ENCODE measurements at regions not wholly inside any gene's neighbourhood (a gene's known extent, or its start where the extent isn't known, plus 50 kb on each side); places are given as distances from the start of the nearest gene placed in this dataset.

GRCh38 chr10:29850371-29850770, 209.0 kb downstream of the JCAD start:
- DNase-seq, result no peak

DNA sequence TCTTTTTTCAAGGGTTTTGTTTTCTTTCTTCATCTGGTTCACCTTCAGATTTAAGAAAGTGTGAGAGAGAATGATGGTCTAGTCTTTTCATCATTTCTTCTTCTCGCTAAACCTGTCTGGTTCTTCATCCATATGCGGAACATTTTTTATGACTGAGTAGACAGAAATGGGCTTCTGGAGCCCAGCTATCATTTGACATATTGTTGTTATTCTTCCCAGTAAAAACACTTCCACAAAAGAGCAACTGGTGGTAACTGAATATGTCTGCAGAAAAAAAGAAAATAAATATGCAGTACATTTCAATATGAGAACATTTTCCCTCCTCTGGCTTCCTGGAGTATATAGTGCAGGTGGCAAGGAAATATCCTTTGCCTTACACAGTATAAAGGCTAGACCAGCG, 209.5 kb downstream of the JCAD start:
- DNase-seq, result no peak

GRCh38 chr10:29849126-29849833, 210.1 kb downstream of the JCAD start:
- DNase-seq, result peak; percentile 57

DNA sequence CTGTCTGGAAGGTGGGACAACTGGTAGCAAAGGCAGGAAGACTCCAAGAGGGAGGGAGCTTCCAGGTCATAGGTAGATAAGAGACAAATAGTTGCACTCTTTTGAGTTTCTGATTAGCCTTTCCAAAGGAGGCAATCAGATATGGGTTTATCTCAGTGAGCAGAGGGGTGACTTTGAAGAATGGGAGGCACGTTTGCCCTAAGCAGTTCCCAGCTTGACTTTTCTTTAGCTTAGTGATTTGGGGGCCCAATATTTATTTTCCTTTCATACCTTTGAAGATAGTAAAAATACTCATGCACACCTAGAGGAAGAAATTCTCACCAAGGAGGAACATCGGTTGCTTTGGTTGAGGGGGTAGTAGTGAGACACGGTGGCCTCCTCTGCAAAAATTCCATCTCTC, 212.1 kb upstream of the SVIL start:
- DNase-seq, result no peak

DNA sequence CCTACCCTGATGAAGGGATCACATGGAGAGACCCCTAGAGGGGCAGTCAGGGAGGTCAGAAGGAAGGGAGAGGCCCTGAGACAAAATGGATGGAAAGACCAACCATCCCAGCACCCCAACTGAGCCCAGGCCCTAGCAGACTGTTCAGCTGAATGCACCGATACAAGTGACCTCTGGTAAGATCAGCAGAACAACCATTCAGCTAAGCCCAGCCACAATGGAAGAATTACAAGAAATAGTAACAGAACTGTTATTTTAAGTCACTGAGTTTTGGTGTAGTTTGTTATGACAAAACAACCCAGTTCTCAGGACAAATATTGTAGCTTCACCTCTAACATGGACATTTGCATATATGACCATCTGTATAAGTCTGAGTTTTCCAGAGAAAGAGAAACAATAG, 210.4 kb upstream of the SVIL start:
- DNase-seq, result no peak

DNA sequence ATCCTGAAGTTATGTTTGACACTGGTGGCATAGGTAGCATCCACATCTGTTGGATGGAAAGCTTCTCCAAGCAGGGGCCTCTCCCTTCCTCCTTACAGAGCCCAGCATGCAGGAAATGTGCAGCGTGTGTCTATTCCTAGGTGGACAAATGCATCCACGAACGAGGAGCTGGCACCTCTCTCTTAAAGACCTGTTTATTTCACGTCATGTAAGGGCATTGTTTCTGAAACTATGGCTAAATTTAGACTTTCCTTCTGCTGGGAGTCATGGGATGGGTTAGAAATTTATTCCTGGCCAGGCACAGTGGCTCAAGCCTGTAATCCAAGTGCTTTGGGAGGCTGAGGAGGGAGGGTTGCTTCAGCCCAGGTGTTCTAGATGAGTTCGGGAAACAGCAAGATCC, 208.4 kb upstream of the SVIL start:
- DNase-seq, result no peak

- no peak for DNase-seq
Observed at GRCh38 chr10:29841724-29842649, 207.2 kb upstream of the SVIL start.

GRCh38 chr10:29840516-29841276, 205.9 kb upstream of the SVIL start:
- no peak for DNase-seq

- DNase-seq, result no peak
Observed at GRCh38 chr10:29839826-29840515, 205.2 kb upstream of the SVIL start.

DNA sequence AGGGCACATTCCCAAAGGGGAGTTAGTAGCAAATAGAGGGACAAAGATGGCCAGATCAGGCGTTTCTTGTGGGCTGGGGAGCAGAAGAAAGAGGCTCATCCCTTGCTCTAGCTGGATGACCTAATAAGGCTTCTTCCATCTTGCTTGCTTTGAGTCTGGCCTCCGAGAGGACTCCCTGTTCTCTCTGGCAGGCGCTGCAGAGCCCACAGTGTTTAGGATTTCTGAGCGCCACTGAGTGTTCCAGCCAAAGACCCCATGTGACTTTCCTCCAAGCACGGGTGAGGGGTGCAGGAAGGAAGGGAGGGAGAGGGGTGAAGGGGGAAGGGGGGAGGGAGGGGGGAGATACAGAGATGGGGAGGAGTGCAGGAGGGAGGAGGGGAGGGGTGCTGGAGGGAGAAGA, 203.8 kb upstream of the SVIL start:
- DNase-seq, result no peak

DNA sequence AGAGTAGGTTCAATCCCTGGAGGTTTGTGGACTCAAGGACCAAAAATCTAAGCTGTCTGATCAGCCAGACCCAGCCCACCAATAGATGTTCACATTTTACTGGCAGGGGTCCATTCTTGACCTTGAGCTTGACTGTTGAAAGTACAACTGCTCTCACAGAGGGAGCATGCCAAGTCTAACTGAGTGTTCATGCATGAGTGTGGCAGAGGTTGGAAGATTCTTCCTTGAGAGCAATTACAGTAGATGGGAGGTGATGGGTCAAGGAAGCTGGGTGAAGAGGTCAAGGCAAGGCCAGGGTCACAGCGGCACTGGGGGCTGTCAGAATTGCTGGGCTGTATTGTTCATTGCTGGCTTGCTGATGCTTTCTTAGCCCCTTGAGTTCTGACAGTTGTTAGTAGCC, 202.8 kb upstream of the SVIL start:
- DNase-seq, result no peak

GRCh38 chr10:29836396-29836795, 201.6 kb upstream of the SVIL start:
- no peak for DNase-seq

DNA sequence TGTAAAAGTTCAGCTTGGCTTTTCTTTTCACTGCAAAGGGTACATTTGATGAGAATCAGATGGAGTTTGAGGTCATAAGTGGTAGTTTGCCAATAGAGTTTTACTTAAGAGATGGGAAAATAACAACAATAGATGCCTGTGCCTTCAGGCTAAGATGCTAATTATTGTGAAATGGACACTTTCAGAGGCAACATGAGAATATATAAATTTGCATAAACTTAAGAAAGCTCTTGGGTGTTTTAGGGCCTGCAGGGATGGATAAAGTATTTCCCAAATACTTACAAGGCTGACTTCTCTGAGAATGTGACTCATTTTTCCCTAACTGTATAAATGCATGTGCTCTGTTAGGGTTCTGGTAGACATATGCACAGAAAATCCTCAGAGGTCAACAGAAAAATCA, 200.3 kb upstream of the SVIL start:
- no peak for DNase-seq

GRCh38 chr10:29830531-29831512, 196.1 kb upstream of the SVIL start:
- no peak for DNase-seq

GRCh38 chr10:29829776-29830175, 195.0 kb upstream of the SVIL start:
- DNase-seq, result no peak

GRCh38 chr10:29828956-29829355, 194.2 kb upstream of the SVIL start:
- DNase-seq, result no peak

DNA sequence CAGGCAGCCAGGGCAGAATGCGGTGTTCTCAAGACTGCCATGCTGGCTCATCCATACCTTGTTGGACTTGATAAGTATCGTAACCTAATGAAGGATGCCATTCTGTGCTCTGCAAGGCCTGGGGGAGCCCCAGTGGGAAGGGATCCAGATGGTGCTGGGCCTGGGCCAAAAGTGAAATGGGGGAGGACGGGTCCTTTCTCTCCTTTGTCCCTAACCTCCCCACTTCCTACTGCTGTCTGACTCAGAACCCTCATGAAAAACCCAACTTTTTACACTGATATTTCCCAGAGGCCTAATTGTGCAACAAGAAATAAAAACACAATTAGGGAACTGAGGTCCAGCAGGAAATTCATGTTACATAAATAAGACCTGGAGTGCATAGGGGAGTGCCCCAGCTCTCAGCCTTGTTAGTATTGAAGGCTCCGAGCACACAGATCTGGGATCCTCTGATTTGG, 193.7 kb upstream of the SVIL start:
- DNase-seq, result no peak

- DNase-seq, result no peak
Observed at GRCh38 chr10:29827512-29827911, 192.7 kb upstream of the SVIL start.

DNA sequence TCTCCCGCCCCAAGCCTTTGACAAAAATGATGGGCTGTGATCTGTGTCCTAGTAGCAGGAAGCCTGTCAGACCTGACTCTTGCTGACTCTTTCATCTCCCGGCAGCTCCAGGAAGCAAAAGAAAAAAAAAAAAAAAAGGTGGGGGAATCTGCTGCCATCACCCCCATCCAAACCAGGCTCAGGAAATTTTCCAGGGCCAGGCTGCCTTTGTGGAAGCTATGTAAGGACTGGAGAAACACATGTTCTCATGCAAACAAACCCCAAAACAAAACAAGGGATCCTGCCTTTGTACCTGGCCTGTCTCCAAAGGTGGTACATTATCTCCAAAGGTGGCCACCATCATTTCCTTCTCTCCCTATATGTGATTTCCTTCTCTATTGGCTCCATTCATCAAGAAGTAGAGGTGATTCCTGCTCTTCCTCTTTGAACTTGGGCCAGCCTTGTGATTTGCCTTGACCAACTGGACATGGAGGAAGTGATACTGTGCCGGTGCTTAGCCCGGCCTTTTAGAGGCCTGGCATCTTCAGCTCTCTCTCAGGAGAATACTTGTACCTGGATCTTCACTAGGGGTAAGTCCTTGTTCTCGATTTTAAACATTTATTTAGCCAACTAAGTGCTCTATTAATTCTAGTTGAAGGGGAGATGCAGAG, 192.2 kb upstream of the SVIL start:
- no peak for DNase-seq

- DNase-seq, result no peak
Observed at GRCh38 chr10:29826221-29826620, 191.4 kb upstream of the SVIL start.

GRCh38 chr10:29823553-29824080, 188.8 kb upstream of the SVIL start:
- no peak for DNase-seq

All from NCI-H226 (cell line).